Activated CD4-positive, alpha-beta T cell treated with anti-CD3 and anti-CD28 coated beads, Interleukin-2, amount 50 U/mL, for 24 hours (primary cell): ENCODE measurements at regions not wholly inside any gene's neighbourhood (a gene's known extent, or its start where the extent isn't known, plus 50 kb on each side); places are given as distances from the start of the nearest gene placed in this dataset.
"Not testable (repeated sequence)": the region's sequence is repeated elsewhere in the genome, so short reads cannot be mapped to it uniquely, and the experiment has no call there.

Source experiments
- DNase-seq, 2 donors: peaks; one replicate each; pipeline ENCODE4 v3.0.0-alpha.2; 2020; ENCODE audit warnings: low read depth in 1 of 2, low spot score in 1 of 2

- not testable (repeated sequence) for DNase-seq
Measured at GRCh38 chr10:45056806-45057205, 56.1 kb downstream of the ZNF22 start.

GRCh38 chr10:45058580-45058979 lies 57.9 kb downstream of the ZNF22 start:
- DNase-seq: no peak

DNA sequence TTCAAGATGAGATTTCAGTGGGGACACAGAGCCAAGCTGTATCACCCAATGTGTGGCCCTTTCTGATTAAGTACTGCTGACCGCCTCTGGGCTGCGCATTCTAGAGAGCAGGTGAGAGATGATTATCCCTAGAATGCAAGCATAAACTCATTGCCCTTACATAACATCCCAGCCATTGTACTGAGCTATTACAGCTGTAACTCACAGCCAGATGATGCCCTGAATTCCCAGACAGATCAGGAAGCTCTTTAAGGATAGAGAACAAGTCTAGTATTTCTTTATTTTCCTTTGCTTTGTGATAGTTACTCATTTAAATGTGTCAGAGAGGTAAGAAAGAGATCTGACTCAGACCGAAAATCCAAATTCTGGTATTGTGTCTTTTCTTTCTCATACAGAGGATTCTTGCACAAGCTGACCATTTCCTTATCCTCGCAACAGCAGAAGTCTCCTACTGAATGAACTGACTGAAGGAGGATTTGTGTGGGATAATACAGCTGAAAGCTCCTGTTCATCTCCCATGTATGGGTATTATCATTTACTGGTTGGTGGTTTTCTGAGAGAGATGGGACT lies 58.4 kb downstream of the ZNF22 start:
- no peak for DNase-seq

DNA sequence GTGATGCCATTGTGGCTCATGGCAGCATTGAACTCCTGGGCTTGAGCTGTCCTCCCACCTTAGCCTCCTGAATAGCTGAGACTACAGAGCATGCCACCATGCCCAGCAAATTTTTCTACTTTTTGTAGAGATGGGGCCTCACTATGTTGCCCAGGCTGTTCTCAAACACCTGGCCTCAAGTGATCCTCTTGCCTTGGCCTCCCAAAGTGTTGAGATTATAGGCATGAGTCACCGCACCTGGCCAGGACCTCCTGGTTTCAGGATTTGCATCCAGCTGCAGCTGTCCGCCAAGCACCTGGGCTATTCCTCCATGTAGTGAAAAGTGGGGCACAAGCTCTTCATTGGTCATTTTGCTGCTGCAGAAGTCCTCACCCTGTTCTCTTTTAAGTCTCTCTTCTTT lies 58.9 kb downstream of the ZNF22 start:
- no peak for DNase-seq

DNA sequence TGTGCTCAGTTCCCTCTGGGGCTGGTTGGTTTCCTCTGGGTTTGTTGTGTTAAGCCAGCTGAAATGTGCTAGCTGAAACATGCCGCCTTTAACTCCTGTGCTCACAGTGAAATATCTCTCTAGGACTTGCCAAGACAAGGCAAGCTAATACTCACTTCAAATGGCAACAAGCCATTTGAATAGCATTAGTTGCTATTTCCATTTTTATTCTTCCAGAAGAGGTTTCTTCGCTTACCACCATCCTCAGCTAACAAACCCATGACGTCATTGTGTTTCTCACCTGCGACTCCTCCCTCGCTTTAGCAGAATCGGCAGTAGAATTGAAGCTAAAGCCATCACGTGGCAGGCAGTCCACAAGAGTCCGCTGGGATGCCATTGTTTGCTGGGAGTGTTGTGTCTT lies 61.3 kb downstream of the ZNF22 start:
- DNase-seq: no peak

- no peak for DNase-seq
Measured at GRCh38 chr10:45063591-45064231, 63.0 kb downstream of the ZNF22 start.

- DNase-seq: no peak
Measured at GRCh38 chr10:45064998-45065397, 64.3 kb downstream of the ZNF22 start.

GRCh38 chr10:45071043-45071813 lies 70.5 kb downstream of the ZNF22 start:
- DNase-seq: no peak

- DNase-seq: no peak
Measured at GRCh38 chr10:45075216-45075615, 74.5 kb downstream of the ZNF22 start.

DNA sequence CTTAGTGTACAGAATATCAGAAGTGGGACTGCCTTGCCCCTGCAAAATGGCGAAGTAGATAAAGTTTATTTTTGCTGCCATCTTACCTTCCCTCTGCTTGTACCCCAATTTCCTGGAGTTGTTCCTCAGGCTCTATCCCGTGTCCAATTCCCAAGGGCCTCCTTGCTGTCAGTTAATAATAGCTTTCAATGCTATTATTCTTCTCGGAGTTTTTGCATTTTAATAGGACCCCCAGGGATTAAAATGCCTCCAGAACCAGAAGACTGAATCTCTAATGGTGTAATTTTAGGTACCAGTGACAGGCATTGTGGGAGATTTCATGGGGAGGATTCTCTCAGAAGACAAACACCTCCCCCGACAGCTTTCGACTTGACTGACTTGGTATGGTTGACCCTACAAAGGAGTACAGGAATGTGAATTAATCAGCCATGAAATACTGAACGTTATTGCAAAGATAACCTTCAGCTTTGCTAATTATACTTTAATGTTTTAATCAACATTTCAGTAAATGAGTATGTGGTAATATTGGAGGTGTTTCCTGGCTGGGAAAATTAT lies 75.2 kb downstream of the ZNF22 start:
- DNase-seq: no peak

GRCh38 chr10:45076891-45077290 lies 76.2 kb downstream of the ZNF22 start:
- DNase-seq: no peak

GRCh38 chr10:45080331-45080730 lies 79.6 kb downstream of the ZNF22 start:
- DNase-seq: no peak

GRCh38 chr10:45082176-45082575 lies 81.5 kb downstream of the ZNF22 start:
- no peak for DNase-seq

DNA sequence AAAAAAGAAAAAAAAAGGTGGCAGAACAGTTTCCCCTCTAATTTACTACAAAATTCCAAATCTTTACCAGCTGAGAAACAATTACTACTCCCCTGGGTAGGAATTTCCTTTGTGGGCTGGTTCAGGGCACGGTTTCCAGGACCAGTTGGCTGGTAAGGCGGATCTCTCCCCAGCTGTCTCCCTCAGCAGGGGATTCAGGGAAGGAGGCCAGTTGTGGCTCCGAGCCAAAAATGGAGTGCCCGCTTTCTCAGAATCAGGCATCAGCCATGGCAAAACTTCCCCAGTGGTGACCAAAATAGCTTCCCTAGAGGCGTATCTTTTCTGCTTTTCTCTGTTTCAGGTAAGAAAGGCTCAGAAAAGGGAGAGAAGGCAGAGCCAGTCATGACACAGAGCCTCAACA lies 91.2 kb downstream of the ZNF22 start:
- no peak for DNase-seq

- no peak for DNase-seq
Measured at GRCh38 chr10:45093945-45094344, 93.2 kb downstream of the ZNF22 start.

DNA sequence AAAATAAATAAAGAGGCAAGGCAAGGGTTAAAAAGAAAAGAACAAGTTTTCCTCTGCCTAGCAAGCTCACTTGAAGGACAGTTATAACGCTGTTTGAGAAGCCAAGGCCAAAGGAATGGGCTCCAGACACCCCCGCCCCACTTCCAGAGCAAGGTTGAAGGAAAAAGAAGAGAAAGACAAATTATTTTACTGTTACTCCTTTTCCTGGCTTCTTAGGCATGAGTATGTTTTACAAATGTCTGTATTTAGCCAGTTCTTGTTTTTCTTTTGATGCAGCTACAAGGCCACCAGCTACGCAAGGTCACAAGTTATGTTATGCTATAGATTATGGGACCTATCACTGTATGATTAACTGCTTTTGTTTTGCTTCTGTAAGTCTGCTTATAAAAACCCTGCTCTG lies 94.6 kb downstream of the ZNF22 start:
- no peak for DNase-seq

DNA sequence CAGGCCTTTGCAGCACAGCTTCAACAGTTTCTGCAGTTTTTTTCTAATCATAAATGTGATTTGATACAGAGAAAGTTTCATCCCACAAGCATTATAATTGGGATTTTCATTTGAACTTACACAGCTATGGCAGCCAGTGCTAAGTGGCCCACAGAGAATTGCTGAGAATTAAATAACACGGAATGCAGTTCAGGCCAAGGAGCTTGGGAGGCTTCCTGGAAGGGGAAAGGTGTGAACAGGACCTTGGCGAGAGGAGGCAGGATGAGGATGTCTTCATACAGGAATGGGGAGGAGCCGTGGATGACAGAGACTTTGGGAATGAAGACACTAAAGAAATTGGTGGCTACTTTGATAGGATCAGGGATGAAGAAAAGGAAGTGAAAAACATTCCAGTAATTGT lies 95.3 kb downstream of the ZNF22 start:
- no peak for DNase-seq

- no peak for DNase-seq
Measured at GRCh38 chr10:45100429-45100828, 99.7 kb downstream of the ZNF22 start.

DNA sequence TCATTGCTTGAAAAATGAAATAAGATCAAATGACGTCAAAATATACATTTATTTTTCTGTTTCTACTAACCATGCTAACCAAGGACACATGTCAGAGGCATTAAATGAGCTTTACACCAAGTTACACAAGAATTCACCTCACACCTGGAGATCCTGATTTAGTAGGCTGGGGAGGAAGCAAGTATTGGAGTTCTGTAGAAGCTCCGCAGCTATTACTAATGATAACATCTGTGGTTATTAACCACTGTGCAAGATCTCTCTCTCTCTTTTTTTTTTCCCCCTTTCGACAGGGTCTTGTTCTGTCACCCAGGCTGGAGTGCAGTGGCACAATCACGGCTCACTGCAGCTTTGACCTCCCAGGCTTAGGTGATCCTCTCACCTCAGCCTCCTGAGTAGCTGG lies 104.0 kb downstream of the ZNF22 start:
- no peak for DNase-seq

GRCh38 chr10:45105309-45105708 lies 104.6 kb downstream of the ZNF22 start:
- DNase-seq: not testable (repeated sequence)

DNA sequence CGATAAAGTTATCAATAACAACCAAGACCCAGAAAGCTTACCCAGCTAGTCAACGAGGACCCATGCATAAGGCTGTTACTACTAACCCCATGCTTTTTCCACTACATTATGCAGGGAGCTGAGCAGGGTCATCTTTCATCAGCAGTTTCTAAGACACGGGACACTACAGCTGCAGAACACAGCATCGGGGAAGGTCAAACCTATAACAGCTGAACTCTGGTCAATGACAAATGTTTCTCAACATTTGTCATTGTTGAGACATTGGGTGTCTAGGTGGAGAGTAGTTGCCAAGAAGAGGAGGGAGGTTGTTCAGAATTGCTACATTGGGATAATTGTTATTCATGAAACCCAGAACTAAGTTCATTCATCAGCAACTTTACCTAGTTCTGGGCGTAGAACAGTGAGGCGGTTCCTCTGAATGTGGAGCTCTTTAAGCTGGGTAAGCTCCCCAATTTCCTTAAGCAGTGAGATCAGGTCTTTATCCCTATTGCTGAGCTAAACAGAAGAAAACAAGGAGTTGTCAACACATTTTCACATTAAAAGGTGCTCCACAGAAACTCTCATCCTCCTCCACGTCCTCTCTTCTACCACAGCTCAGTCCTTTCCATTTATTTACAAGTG lies 105.6 kb downstream of the ZNF22 start:
- DNase-seq: no peak

- no peak for DNase-seq
Measured at GRCh38 chr10:45111509-45111908, 110.8 kb downstream of the ZNF22 start.
